Choroid plexus epithelial cell (primary cell): ENCODE measurements at regions not wholly inside any gene's neighbourhood (a gene's known extent, or its start where the extent isn't known, plus 50 kb on each side); places are given as distances from the start of the nearest gene placed in this dataset.

ENCODE experiments used
- DNase-seq: peaks from one replicate; pipeline ENCODE4 v3.0.0-alpha.2; 2010; ENCODE audit warnings: low read depth
- H3K4me3 ChIP-seq: 2 replicates; pipeline ENCODE4 v1.5.1; 2011; ENCODE audit warnings: low read depth, mild to moderate bottlenecking, control low read depth, low read length, moderate library complexity
- CTCF ChIP-seq: conservative IDR thresholded peaks from 2 replicates; pipeline ENCODE4 v1.5.1; 2011; ENCODE audit warnings: low read depth, mild to moderate bottlenecking, control low read depth, inconsistent platforms, low read length, moderate library complexity

DNA sequence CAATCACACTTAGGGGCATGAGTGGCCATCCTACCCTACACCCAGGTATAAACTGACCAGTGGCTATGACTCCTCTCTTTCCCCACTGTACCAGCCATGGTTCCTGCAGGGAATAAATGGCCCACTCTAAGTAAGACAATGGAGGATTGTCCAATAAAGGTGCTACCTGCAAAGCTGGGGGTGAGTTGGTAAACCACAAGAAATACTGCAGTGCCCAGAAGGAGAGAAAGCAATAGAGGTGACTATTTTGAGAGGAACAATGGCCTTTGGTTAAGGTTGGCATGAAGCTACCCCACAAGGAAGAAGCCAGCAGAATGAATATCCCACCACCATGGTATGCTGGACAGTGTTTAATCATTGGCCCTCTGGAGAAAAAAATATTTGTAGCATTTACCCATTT, 233.3 kb upstream of the ECI2 start:
- TF ChIP-seq CTCF = no peak
- no peak overlapping the region for H3K4me3 ChIP-seq
- no peak for DNase-seq

DNA sequence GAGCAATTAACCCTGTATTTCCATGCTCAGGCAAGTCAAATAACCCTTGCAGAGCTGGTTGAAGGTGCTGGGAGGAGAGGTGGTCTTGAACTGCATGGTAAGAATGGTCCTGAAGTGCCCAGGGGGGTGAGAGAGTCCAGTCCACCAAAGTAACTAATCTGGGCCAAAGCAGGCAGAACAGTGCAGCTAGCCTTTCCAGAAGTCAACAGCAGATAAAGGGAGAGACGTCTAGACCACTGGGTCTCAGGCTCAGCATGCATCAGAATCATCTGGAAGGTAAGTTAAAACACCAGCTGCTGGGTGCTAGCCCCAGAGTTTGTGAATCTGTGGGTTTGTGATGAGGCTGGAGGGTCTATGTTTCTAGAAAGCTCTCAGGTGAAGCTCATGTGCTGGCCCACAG, 232.3 kb upstream of the ECI2 start:
- DNase-seq = no peak
- no peak overlapping the region for H3K4me3 ChIP-seq
- no peak for TF ChIP-seq CTCF

- no peak for DNase-seq
- TF ChIP-seq CTCF = no peak
- no peak overlapping the region for H3K4me3 ChIP-seq
Measured at GRCh38 chr6:4366635-4367395, 231.4 kb upstream of the ECI2 start.

DNA sequence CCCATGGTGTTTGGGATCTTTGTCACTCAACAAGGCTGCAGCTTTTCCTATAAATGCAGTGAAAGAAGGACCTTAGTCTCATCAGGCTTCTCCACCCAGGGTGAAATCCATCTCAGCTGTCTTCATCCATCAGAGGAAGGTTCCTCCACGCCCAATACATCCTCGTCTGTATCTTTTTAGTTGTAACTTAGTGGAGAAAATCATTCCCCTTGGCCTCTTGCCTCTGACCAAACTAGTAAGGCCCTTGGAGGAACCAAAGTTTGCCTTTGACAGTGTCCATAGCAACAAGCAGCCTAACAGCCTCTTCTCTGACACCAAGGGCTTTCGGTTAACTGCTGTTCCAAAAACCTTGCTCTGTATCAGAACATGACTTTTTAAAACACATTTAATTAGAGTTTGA, 230.3 kb upstream of the ECI2 start:
- H3K4me3 ChIP-seq = no peak overlapping the region
- DNase-seq = no peak
- no peak for TF ChIP-seq CTCF

GRCh38 chr6:4364711-4365110, 229.3 kb upstream of the ECI2 start:
- TF ChIP-seq CTCF = no peak
- no peak overlapping the region for H3K4me3 ChIP-seq
- DNase-seq = no peak

DNA sequence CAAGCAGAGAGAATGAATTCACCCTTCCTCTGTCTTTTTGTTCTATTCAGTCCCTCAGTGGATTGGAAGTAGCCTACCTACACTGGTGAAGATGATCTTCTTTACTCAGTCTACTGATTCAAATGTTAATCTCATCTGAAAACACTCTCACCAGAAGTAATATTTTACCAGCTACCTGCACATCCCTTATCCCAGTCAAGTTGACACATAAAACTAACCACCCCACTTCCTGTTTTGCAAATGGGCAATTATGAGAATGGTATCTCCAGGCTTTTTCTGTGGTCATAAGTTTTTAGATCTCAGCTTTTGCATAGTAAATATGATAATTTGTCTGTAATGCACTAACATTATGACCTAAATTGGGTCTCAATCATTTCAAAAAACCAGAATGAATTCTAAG, 228.8 kb upstream of the ECI2 start:
- H3K4me3 ChIP-seq = no peak overlapping the region
- DNase-seq = no peak
- no peak for TF ChIP-seq CTCF

DNA sequence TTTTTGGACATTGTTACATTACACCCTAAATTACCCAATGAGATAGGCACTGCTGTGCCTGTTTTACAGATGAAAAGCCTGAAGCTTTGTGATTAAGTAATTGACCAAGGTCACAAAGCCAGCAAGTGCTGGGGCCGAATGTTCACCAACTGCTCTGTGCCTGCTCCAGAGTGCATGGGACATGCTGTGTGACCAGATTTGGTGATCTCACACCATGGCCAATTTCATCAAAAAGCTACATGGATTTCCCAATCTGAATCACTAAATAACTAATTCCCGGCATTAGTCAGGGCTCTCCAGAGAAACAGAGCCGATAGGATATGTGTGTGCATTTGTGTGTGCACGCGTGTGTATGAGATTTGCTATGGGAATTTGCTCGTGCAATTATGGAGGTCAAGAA, 228.3 kb upstream of the ECI2 start:
- no peak for TF ChIP-seq CTCF
- H3K4me3 ChIP-seq = no peak overlapping the region

More for the DNA sequence above, 228.3 kb upstream of the ECI2 start:
- DNase-seq = no peak
